D721Med (cell line): ENCODE measurements at regions not wholly inside any gene's neighbourhood (a gene's known extent, or its start where the extent isn't known, plus 50 kb on each side); places are given as distances from the start of the nearest gene placed in this dataset.

Experiments
- DNase-seq: peaks from one replicate; pipeline ENCODE4 v3.0.0; 2011; ENCODE audit warnings: low spot score; ENCODE audit not compliant: insufficient read length
- FAIRE-seq: peaks from 2 replicates; lab custom pipeline; 2011; peaks lifted over from hg19 to GRCh38; lab: Jason Lieb, UNC
- TF ChIP-seq, protein P1 (sequence below): IDR thresholded peaks from 2 replicates; pipeline ENCODE4 v1.5.1; 2012; ENCODE audit warnings: mild to moderate bottlenecking, control low read depth; ENCODE audit not compliant: insufficient read depth; ENCODE audit errors: missing control alignments

GRCh38 chr2:78506301-78506700 lies 519.2 kb upstream of the REG3G start:
- no peak for DNase-seq
- no peak for FAIRE-seq
- TF ChIP-seq, protein P1, sequence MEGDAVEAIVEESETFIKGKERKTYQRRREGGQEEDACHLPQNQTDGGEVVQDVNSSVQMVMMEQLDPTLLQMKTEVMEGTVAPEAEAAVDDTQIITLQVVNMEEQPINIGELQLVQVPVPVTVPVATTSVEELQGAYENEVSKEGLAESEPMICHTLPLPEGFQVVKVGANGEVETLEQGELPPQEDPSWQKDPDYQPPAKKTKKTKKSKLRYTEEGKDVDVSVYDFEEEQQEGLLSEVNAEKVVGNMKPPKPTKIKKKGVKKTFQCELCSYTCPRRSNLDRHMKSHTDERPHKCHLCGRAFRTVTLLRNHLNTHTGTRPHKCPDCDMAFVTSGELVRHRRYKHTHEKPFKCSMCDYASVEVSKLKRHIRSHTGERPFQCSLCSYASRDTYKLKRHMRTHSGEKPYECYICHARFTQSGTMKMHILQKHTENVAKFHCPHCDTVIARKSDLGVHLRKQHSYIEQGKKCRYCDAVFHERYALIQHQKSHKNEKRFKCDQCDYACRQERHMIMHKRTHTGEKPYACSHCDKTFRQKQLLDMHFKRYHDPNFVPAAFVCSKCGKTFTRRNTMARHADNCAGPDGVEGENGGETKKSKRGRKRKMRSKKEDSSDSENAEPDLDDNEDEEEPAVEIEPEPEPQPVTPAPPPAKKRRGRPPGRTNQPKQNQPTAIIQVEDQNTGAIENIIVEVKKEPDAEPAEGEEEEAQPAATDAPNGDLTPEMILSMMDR: no peak

DNA sequence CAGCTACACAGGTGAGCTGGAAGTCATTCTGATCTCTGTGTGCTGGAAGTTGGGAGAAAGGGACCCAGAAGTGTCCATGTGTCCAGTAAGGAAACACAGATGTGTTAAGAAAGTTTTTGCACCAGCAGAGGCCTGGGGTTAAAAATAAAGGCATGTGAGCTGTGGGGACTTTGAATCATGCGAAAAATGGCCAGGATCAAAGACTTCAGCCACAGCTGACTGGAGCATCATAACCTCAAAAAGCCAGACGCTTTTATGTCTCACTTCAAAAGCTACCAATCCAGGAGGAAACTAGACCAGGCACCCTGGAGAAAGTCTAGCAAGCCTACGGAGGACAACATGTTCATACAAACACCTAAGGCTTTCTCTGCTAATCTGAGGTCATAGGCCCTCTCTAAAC lies 503.6 kb upstream of the REG3G start:
- DNase-seq (no peak), FAIRE-seq (no peak)
- TF ChIP-seq, protein P1: no peak

- FAIRE-seq: no peak
- DNase-seq: no peak
- TF ChIP-seq, protein P1: no peak
These were observed 492.6 kb upstream of the REG3G start for GRCh38 chr2:78532762-78533379.

- DNase-seq (no peak), FAIRE-seq (no peak)
- TF ChIP-seq, protein P1: no peak
These were observed 490.1 kb upstream of the REG3G start for GRCh38 chr2:78535395-78535794.

DNA sequence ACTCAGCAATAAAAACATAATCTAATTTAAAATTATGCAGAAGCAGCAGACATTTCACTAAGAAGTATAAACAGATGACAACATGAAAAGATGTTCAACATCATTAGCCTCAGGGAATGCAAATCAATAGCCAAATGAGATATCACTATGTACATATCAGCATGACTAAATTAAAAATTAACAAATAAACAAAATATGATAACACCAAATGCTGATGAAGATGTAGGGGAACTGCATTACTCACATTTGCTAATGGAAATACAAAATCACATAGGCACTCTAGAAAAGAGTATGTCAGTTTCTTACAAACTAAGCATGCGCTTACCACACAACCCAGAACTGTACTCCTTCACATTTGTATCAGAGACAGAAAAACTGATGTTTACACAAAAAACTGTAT lies 487.2 kb upstream of the REG3G start:
- TF ChIP-seq, protein P1: no peak
- FAIRE-seq (no peak), DNase-seq (no peak)

GRCh38 chr2:78540255-78540654 lies 485.2 kb upstream of the REG3G start:
- no peak for FAIRE-seq
- DNase-seq: no peak
- TF ChIP-seq, protein P1: no peak

- FAIRE-seq (no peak), DNase-seq (no peak)
- TF ChIP-seq, protein P1: no peak
These were observed 484.4 kb upstream of the REG3G start for GRCh38 chr2:78541088-78541450.
